Pancreas (tissue), 10 donors: ENCODE measurements at regions not wholly inside any gene's neighbourhood (a gene's known extent, or its start where the extent isn't known, plus 50 kb on each side); places are given as distances from the start of the nearest gene placed in this dataset.

Source experiments
- ATAC-seq, 4 donors: fragments of 200-7000 bp; cut with Tn5 transposase; one replicate each; pipeline versions ENCODE4 v1.8.0 to v1.9.1; 2020; ENCODE audit warnings: mild to moderate bottlenecking in 4 of 4, moderate library complexity in 4 of 4
- DNase-seq, 6 donors: peaks; one replicate each; pipeline ENCODE4 v3.0.0-alpha.2; 2020
- FAIRE-seq: peaks from 2 replicates; lab custom pipeline; 2012; peaks lifted over from hg19 to GRCh38; lab: Jason Lieb, UNC
- H3K27ac ChIP-seq, 4 donors: fragments of 200-600 bp; sonication (generic); 1 replicate in 3 of 4; 2 replicates in 1 of 4; pipeline versions ENCODE4 v1.5.0 to v1.8.0; 2020
- H3K27me3 ChIP-seq, 4 donors: fragments of 200-600 bp; one replicate each; pipeline ENCODE4 v1.8.0; 2021
- H3K36me3 ChIP-seq, 3 donors: fragments of 200-600 bp; sonication (generic) in 1 of 3; one replicate each; pipeline versions ENCODE4 v1.5.0 to v1.8.0; 2020 to 2021
- H3K4me1 ChIP-seq, 3 donors: fragments of 200-600 bp; one replicate each; pipeline ENCODE4 v1.8.0; 2021
- H3K4me3 ChIP-seq, 4 donors: fragments of 200-600 bp; sonication (generic) in 2 of 4; one replicate each; pipeline versions ENCODE4 v1.5.0 to v1.8.0; 2020 to 2021
- H3K9me3 ChIP-seq, 4 donors: fragments of 200-600 bp; one replicate each; pipeline ENCODE4 v1.8.0; 2021
- WGBS, 2 donors: extraction: QIAGEN DNeasy Blood & Tissue Kit; methylation state at CpG; one replicate each; pipeline ENCODE4 v1.1.7; 2013; 5-methylcytosine and 5-hydroxymethylcytosine counted together
- intact Hi-C, 3 donors: fragments of 100-400 bp; cut with DNase I; formaldehyde crosslinking; loops; one replicate each; pipeline versions ENCODE4 v1.11.1 to v1.14.2; 2022
- TF ChIP-seq, protein P1 (sequence below), 4 donors: fragments of 200-600 bp; sonication (generic) in 3 of 4; IDR thresholded peaks; one replicate each; pipeline versions ENCODE4 v1.5.0 to v1.8.0; 2021; ENCODE audit warnings: antibody characterized with exemption in 4 of 4
- donor health status: healthy with polysubstance abuse.
- donor health status: DM: no; HTN: no; CAD: no; lungs with moderate emphysema.
- donor health status: DM: no; HTN: no; CAD: no.
- donor health status: control.
- donor health status: control.
- donor health status: Bipolar disorder and iron deficiency.
- donor health status: DM: yes; HTN: yes; CAD: no.
- donor health status: DM: no; HTN: no; CAD: no.
- donor health status: DM: no; HTN: no; CAD: no.
- donor health status: DM: yes; HTN: yes; CAD: no.

GRCh38 chr4:166257891-166258290 is 384.9 kb downstream of the TLL1 start:
- no peaks in the 10 kb centered on the region for H3K4me1 ChIP-seq
- no peak for FAIRE-seq
- no peaks in the 10 kb centered on the region for H3K9me3 ChIP-seq
- intact Hi-C loops, result no loop called here
- H3K36me3 ChIP-seq, result no peaks in the 10 kb centered on the region
- 24 to 26% methylated on average over 4 of the region's 4 CpGs for WGBS, 2 donors
- TF ChIP-seq, protein P1, sequence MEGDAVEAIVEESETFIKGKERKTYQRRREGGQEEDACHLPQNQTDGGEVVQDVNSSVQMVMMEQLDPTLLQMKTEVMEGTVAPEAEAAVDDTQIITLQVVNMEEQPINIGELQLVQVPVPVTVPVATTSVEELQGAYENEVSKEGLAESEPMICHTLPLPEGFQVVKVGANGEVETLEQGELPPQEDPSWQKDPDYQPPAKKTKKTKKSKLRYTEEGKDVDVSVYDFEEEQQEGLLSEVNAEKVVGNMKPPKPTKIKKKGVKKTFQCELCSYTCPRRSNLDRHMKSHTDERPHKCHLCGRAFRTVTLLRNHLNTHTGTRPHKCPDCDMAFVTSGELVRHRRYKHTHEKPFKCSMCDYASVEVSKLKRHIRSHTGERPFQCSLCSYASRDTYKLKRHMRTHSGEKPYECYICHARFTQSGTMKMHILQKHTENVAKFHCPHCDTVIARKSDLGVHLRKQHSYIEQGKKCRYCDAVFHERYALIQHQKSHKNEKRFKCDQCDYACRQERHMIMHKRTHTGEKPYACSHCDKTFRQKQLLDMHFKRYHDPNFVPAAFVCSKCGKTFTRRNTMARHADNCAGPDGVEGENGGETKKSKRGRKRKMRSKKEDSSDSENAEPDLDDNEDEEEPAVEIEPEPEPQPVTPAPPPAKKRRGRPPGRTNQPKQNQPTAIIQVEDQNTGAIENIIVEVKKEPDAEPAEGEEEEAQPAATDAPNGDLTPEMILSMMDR (IDR thresholded peaks at IDR 0.05), result no peak
- no peak for DNase-seq
- no peak overlapping the region for H3K4me3 ChIP-seq
- no peaks in the 10 kb centered on the region for H3K27me3 ChIP-seq
- H3K27ac ChIP-seq, result no peak overlapping the region
- ATAC-seq, result no peak

DNA sequence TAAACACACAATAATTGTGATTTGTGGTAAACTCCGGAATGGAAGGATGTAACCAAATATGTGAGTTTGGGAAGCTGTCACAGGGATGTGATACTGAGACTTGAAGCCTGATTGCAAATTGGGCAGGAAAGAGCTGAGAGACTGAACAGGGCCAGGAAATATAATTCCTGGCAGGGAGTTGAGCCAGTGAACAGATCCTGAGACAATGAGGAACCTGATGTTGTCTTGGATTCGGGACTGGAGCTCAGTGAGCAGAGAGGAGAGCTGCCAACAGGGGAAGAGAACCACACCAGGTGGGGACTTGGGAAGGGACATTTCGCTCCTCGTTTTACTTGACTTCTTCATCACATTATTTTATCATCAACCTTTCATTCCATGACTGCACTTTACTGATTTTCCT is 386.0 kb downstream of the TLL1 start:
- H3K4me3 ChIP-seq, result no peak overlapping the region
- FAIRE-seq (no peak), DNase-seq (no peak), ATAC-seq (no peak)
- H3K36me3 ChIP-seq, result no peaks in the 10 kb centered on the region
- TF ChIP-seq, protein P1 (IDR thresholded peaks at IDR 0.05), result no peak
- WGBS, 2 donors, result 52 to 66% methylated on average over 4 of the region's 4 CpGs
- intact Hi-C loops, result no loop called here
- no peaks in the 10 kb centered on the region for H3K9me3 ChIP-seq
- H3K27ac ChIP-seq, result no peak overlapping the region
- no peaks in the 10 kb centered on the region for H3K27me3 ChIP-seq
- no peaks in the 10 kb centered on the region for H3K4me1 ChIP-seq

DNA sequence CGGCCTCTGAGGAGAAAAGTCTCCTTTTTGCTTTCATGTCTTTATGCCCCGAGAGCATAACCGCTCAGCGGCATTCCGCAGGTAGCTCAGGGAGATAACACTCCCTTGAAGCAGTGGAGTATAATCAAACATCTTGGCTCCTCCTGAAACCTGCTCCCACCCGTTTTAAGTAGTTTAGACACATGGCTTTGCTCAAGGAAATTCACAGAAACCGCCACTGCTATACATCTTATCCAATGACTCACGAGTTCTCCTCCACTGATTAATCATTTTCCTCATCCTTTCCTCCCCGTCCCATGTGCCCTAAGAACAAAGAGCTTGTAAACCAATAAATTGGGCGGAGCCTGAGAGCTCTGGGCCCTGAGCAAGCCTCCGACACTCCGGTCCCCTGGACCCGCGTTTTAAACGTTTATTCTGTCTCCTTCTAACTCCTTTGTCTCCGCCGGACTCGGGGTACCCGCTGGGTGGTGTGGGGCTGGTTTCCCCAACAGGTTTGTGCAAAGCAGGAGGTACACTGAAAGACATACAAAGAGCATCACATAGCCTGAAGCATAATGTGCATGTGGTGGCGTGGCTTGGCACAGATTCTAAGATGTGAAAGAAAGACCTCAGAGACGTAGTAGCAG is 401.2 kb downstream of the TLL1 start:
- Histone ChIP-seq H3K9me3 (no peaks in the 10 kb centered on the region), H3K27me3 (no peaks in the 10 kb centered on the region), H3K4me1 (no peaks in the 10 kb centered on the region), H3K27ac (no peak overlapping the region), H3K4me3 (no peak overlapping the region), H3K36me3 (no peaks in the 10 kb centered on the region)
- WGBS, 2 donors, result 70 to 82% methylated on average over 21 of the region's 21 CpGs
- no peak for FAIRE-seq
- TF ChIP-seq, protein P1 (IDR thresholded peaks at IDR 0.05), result no peak
- peak in 1 of 6 donors; percentile 20 for DNase-seq
- ATAC-seq, result no peak
- intact Hi-C loops, result no loop called here

DNA sequence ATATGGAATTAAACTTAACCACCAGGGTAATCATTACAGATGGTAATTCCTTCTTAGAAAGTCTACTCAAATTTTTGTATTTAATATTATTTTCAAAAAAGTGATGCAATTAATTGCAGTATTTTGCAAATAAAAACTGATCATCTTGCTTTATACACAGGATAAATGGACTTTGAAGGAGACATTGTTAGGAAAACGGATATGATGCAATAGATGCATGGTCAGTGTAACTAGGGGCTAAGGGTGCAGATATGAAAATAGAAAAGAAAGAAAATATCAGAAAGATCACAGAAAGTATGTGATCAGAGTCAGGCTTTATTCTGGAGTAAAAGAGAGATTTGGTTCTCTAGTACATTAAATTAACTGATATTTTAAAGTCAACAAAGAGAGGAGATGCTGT is 401.7 kb downstream of the TLL1 start:
- FAIRE-seq (no peak), ATAC-seq (no peak), DNase-seq (no peak)
- no peaks in the 10 kb centered on the region for H3K36me3 ChIP-seq
- intact Hi-C loops, result no loop called here
- H3K9me3 ChIP-seq, result no peaks in the 10 kb centered on the region
- H3K4me1 ChIP-seq, result no peaks in the 10 kb centered on the region
- H3K27ac ChIP-seq, result no peak overlapping the region
- TF ChIP-seq, protein P1 (IDR thresholded peaks at IDR 0.05), result no peak
- H3K4me3 ChIP-seq, result no peak overlapping the region
- 51 to 61% methylated on average over 1 of the region's 1 CpG for WGBS, 2 donors
- no peaks in the 10 kb centered on the region for H3K27me3 ChIP-seq

GRCh38 chr4:166277401-166277800 is 404.4 kb downstream of the TLL1 start:
- no peak for ATAC-seq
- H3K27me3 ChIP-seq, result no peaks in the 10 kb centered on the region
- intact Hi-C loops, result no loop called here
- H3K4me1 ChIP-seq, result no peaks in the 10 kb centered on the region
- FAIRE-seq, result no peak
- no peaks in the 10 kb centered on the region for H3K36me3 ChIP-seq
- no peak overlapping the region for H3K4me3 ChIP-seq
- no peak for DNase-seq
- TF ChIP-seq, protein P1 (IDR thresholded peaks at IDR 0.05), result no peak
- 33 to 34% methylated on average over 1 of the region's 1 CpG for WGBS, 2 donors
- no peaks in the 10 kb centered on the region for H3K9me3 ChIP-seq
- H3K27ac ChIP-seq, result no peak overlapping the region
